Fibroblast of pulmonary artery (primary cell): ENCODE measurements at regions not wholly inside any gene's neighbourhood (a gene's known extent, or its start where the extent isn't known, plus 50 kb on each side); places are given as distances from the start of the nearest gene placed in this dataset.

Source experiments
- DNase-seq: peaks from one replicate; pipeline ENCODE4 v3.0.0-alpha.2; 2010; ENCODE audit warnings: low read depth
- H3K4me3 ChIP-seq: replicated peaks from 2 replicates; pipeline ENCODE4 v1.5.1; 2011; ENCODE audit warnings: low read depth, mild to moderate bottlenecking, control low read depth, low read length, moderate library complexity
- CTCF ChIP-seq: IDR thresholded peaks from 2 replicates; pipeline ENCODE4 v1.5.1; 2011; ENCODE audit warnings: mild to moderate bottlenecking, control low read depth, low read length, inconsistent platforms; ENCODE audit errors: missing control alignments

- no peak for DNase-seq
These were observed 504.6 kb downstream of the BRD1 start for GRCh38 chr22:49322861-49323622.

DNA sequence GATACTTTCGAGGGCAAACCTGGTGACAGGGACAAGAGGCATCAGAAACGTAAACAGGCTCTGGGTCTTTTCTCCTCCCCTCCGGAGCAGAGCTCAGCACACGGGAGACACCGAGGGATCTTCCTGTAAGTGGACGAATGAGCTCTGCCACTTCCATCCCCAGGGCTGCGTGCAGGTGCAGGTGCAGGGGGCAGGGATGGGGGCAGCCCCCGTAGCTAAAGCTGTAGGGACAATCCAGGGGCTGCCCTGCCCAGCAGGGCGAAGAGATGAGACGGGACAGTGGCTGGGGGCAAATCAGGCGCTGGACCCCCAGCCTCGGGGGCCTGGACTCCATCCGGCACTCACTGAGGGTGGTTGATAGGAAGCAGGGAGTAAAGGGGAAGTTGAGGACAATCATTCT, 505.4 kb downstream of the BRD1 start:
- no peak overlapping the region for H3K4me3 ChIP-seq
- TF ChIP-seq CTCF = no peak
- no peak for DNase-seq

More at GRCh38 chr22:49322861-49323622, 504.6 kb downstream of the BRD1 start:
- no peak for TF ChIP-seq CTCF
- no peak overlapping the region for H3K4me3 ChIP-seq

GRCh38 chr22:49321477-49322055, 506.1 kb downstream of the BRD1 start:
- no peak for TF ChIP-seq CTCF
- DNase-seq = no peak
- H3K4me3 ChIP-seq = no peak overlapping the region

- H3K4me3 ChIP-seq = no peak overlapping the region
- TF ChIP-seq CTCF = no peak
- DNase-seq = no peak
These were observed 506.8 kb downstream of the BRD1 start for GRCh38 chr22:49320714-49321476.

DNA sequence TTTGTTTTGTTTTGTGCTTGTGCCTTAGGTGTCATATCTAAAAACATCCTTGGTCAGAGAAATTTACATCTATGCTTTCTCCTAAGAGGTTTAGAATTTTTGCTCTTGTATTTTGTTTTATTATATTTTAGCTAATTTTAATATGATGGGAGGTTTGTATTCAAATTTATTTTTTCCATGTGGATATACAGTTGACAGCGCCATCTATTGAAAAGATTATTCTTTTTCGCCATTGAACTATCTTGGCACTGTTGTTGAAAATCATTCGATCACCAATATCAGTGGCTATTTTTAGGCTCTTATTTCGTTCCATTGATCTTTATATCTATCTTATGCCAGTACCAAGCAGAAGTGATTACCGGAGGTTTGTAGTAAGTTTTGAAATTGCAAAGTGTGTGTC, 510.3 kb downstream of the BRD1 start:
- DNase-seq = no peak
- TF ChIP-seq CTCF = no peak
- no peak overlapping the region for H3K4me3 ChIP-seq

DNA sequence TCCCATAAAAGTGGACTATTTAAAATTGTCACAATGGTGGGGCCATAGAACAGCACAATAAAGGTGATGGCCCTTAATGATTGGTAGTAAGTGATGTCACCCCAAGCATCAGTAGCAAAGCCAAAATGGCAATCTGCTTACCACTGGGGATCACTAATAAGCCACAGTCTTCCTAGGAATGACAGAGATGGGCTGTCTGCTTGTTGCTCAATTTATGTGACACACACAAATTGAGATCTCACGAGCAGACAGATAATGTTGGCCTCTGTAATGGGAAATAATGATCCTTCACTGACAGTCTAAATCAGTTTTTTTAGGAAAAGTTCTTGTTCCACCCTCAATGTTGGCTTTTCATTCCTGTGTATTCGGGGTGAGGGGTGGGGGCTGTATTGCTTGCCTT, 515.1 kb downstream of the BRD1 start:
- DNase-seq = no peak
- TF ChIP-seq CTCF = no peak
- H3K4me3 ChIP-seq = no peak overlapping the region
